MM.1S (cell line): ENCODE measurements at regions not wholly inside any gene's neighbourhood (a gene's known extent, or its start where the extent isn't known, plus 50 kb on each side); places are given as distances from the start of the nearest gene placed in this dataset.

ENCODE experiments used
- DNase-seq: peaks from one replicate; pipeline ENCODE4 v3.0.0-alpha.2; 2015
- H2AFZ ChIP-seq: fragments of 300-600 bp; sonication (generic); 2 replicates; pipeline ENCODE4 v1.6.0; 2016; ENCODE audit warnings: antibody characterized with exemption, low read length
- H3F3A ChIP-seq: fragments of 300-600 bp; sonication (generic); 2 replicates; pipeline ENCODE4 v1.6.1; 2016; ENCODE audit warnings: mild to moderate bottlenecking, antibody characterized with exemption, low read length, moderate library complexity, mixed read lengths; ENCODE audit not compliant: insufficient read depth
- H3K27ac ChIP-seq: fragments of 300-600 bp; sonication (generic); 2 replicates; pipeline ENCODE4 v1.5.1; 2016; ENCODE audit warnings: mild to moderate bottlenecking, low read length
- H3K27me3 ChIP-seq: fragments of 300-600 bp; sonication (generic); replicated peaks from 2 replicates; pipeline ENCODE4 v1.6.0; 2016; ENCODE audit warnings: low read length; ENCODE audit not compliant: insufficient read depth
- H3K36me3 ChIP-seq: fragments of 300-600 bp; sonication (generic); replicated peaks from 2 replicates; pipeline ENCODE4 v1.6.1; 2016; ENCODE audit warnings: mild to moderate bottlenecking, low read length, mixed read lengths; ENCODE audit not compliant: insufficient read depth
- H3K4me1 ChIP-seq: fragments of 300-600 bp; sonication (generic); 2 replicates; pipeline ENCODE4 v1.6.1; 2016; ENCODE audit warnings: low read length, mixed read lengths
- H3K4me2 ChIP-seq: fragments of 300-600 bp; sonication (generic); 2 replicates; pipeline ENCODE4 v1.6.0; 2016; ENCODE audit warnings: low read depth, low read length
- H3K4me3 ChIP-seq: fragments of 300-600 bp; sonication (generic); 2 replicates; pipeline ENCODE4 v1.5.1; 2016; ENCODE audit warnings: low read length, mixed read lengths
- H3K79me2 ChIP-seq: fragments of 300-600 bp; sonication (generic); 2 replicates; pipeline ENCODE4 v1.6.1; 2016; ENCODE audit warnings: mixed run types, low read length, mixed read lengths
- H3K9ac ChIP-seq: fragments of 300-600 bp; sonication (generic); 2 replicates; pipeline ENCODE4 v1.6.1; 2016; ENCODE audit warnings: low read length, mixed read lengths
- H3K9me2 ChIP-seq: fragments of 300-600 bp; sonication (generic); replicated peaks from 2 replicates; pipeline ENCODE4 v1.6.1; 2016; ENCODE audit warnings: mild to moderate bottlenecking, low read length, mixed read lengths; ENCODE audit not compliant: insufficient read depth
- H3K9me3 ChIP-seq: fragments of 300-600 bp; sonication (generic); replicated peaks from 2 replicates; pipeline ENCODE4 v1.6.1; 2016; ENCODE audit warnings: mild to moderate bottlenecking, low read length, mixed read lengths; ENCODE audit not compliant: insufficient read depth
- H4K20me1 ChIP-seq: fragments of 300-600 bp; sonication (generic); 2 replicates; pipeline ENCODE4 v1.6.1; 2016; ENCODE audit warnings: mild to moderate bottlenecking, low read length, moderate library complexity, mixed read lengths; ENCODE audit not compliant: insufficient read depth
- CTCF ChIP-seq: fragments of 300-600 bp; sonication (generic); IDR thresholded peaks from 2 replicates; pipeline ENCODE4 v1.5.1; 2016; ENCODE audit warnings: antibody characterized with exemption, low read length, mixed read lengths
- EZH2 ChIP-seq: fragments of 300-600 bp; sonication (generic); optimal IDR thresholded peaks from 2 replicates; pipeline ENCODE3; 2017; ENCODE audit warnings: low read depth, mild to moderate bottlenecking, antibody characterized with exemption, low read length, mixed read lengths
- EZH2phosphoT487 ChIP-seq: fragments of 300-600 bp; sonication (generic); IDR thresholded peaks from 2 replicates; pipeline ENCODE4 v1.6.1; 2018; ENCODE audit warnings: antibody characterized with exemption, low read length

DNA sequence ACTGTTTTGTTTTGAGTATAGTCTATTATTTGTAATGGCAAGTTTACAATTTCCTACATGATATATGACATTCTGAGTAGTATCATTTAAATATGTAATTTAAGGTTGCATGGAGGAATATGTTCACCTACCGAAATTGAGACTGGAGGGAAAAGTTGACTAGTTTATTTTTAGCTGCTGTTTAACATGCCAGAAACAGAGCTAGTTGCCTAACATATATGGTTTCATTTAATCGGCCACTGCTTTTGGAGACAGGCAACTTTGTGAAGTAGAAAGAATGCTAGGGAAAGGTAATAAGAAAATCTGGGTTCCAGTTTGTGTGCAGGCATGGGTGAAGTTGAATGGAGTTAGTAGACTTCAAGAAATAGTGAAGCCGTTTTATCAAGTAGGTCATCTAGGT is 342.1 kb upstream of the CBLB start:
- Histone ChIP-seq H3K4me2 (no peak overlapping the region), H3K9me2 (no peaks in the 10 kb centered on the region), H3K36me3 (no peaks in the 10 kb centered on the region), H3K9me3 (no peaks in the 10 kb centered on the region), H3K4me3 (no peak overlapping the region), H3K79me2 (no peaks in the 10 kb centered on the region), H3K27me3 (no peaks in the 10 kb centered on the region), H4K20me1 (no peaks in the 10 kb centered on the region), H3K4me1 (no peaks in the 10 kb centered on the region), H2AFZ (no peak overlapping the region), H3K27ac (no peak overlapping the region), H3K9ac (no peak overlapping the region), H3F3A (no peaks in the 10 kb centered on the region)
- TF ChIP-seq CTCF (no peak), EZH2 (no peak), EZH2phosphoT487 (no peak)
- no peak for DNase-seq

- TF ChIP-seq CTCF (no peak), EZH2 (no peak), EZH2phosphoT487 (no peak)
- Histone ChIP-seq H3K4me3 (no peak overlapping the region), H3K4me2 (no peak overlapping the region), H4K20me1 (no peaks in the 10 kb centered on the region), H2AFZ (no peak overlapping the region), H3K79me2 (no peaks in the 10 kb centered on the region), H3K36me3 (no peaks in the 10 kb centered on the region), H3K4me1 (no peaks in the 10 kb centered on the region), H3K9ac (no peak overlapping the region), H3F3A (no peaks in the 10 kb centered on the region), H3K9me3 (no peaks in the 10 kb centered on the region), H3K9me2 (no peaks in the 10 kb centered on the region), H3K27ac (no peak overlapping the region), H3K27me3 (no peaks in the 10 kb centered on the region)
- no peak for DNase-seq
Measured at GRCh38 chr3:106212665-106213222, 343.9 kb upstream of the CBLB start.

- TF ChIP-seq EZH2 (no peak), EZH2phosphoT487 (no peak), CTCF (no peak)
- no peak overlapping the region for H3K27ac ChIP-seq
- H3K9ac ChIP-seq, result no peak overlapping the region
Measured at GRCh38 chr3:106213954-106214353, 345.1 kb upstream of the CBLB start.

More at GRCh38 chr3:106213954-106214353, 345.1 kb upstream of the CBLB start:
- no peaks in the 10 kb centered on the region for H3K36me3 ChIP-seq
- H3K27me3 ChIP-seq, result no peaks in the 10 kb centered on the region
- no peaks in the 10 kb centered on the region for H4K20me1 ChIP-seq
- H3K9me3 ChIP-seq, result no peaks in the 10 kb centered on the region
- H3K4me2 ChIP-seq, result no peak overlapping the region
- H2AFZ ChIP-seq, result no peak overlapping the region
- no peak for DNase-seq
- H3K4me1 ChIP-seq, result no peaks in the 10 kb centered on the region
- no peaks in the 10 kb centered on the region for H3K9me2 ChIP-seq
- no peak overlapping the region for H3K4me3 ChIP-seq
- no peaks in the 10 kb centered on the region for H3F3A ChIP-seq
- no peaks in the 10 kb centered on the region for H3K79me2 ChIP-seq
